Type B pancreatic cell (in vitro differentiated cells): ENCODE measurements at regions not wholly inside any gene's neighbourhood (a gene's known extent, or its start where the extent isn't known, plus 50 kb on each side); places are given as distances from the start of the nearest gene placed in this dataset.
"Not testable (repeated sequence)": the region's sequence is repeated elsewhere in the genome, so short reads cannot be mapped to it uniquely, and the experiment has no call there.

ENCODE experiments used
- DNase-seq: peaks from one replicate; pipeline ENCODE4 v3.0.0; 2021; ENCODE audit warnings: mixed read lengths; ENCODE audit not compliant: unreplicated experiment; ENCODE audit errors: extremely low spot score
- H3K27ac Mint-ChIP-seq: 2 replicates; pipeline ENCODE4 v1.8.0; 2021; ENCODE audit warnings: mild to moderate bottlenecking, mixed read lengths
- H3K27me3 Mint-ChIP-seq: 2 replicates; pipeline ENCODE4 v1.8.0; 2021; ENCODE audit warnings: mixed read lengths
- H3K36me3 Mint-ChIP-seq: 2 replicates; pipeline ENCODE4 v1.8.0; 2021; ENCODE audit warnings: mixed read lengths
- H3K4me1 Mint-ChIP-seq: one replicate; pipeline ENCODE4 v1.8.0; 2021; ENCODE audit warnings: mixed read lengths; ENCODE audit not compliant: unreplicated experiment
- H3K4me3 Mint-ChIP-seq: 2 replicates; pipeline ENCODE4 v1.8.0; 2021; ENCODE audit warnings: mild to moderate bottlenecking, mixed read lengths
- H3K9me3 Mint-ChIP-seq: 2 replicates; pipeline ENCODE4 v1.8.0; 2021; ENCODE audit warnings: mixed read lengths
- CTCF ChIP-seq: fragments of 200-600 bp; sonication (generic); conservative IDR thresholded peaks from 2 replicates; pipeline ENCODE4 v1.5.0; 2021; ENCODE audit warnings: antibody characterized with exemption, mild to moderate bottlenecking

GRCh38 chr7:4523873-4524272, 158.2 kb upstream of the FOXK1 start:
- H3K4me1 Mint-ChIP-seq, result no peaks in the 10 kb centered on the region
- peaks cover 3% of the 10 kb centered on the region for H3K27me3 Mint-ChIP-seq
- no peak for TF ChIP-seq CTCF
- no peaks in the 10 kb centered on the region for H3K9me3 Mint-ChIP-seq
- no peaks in the 10 kb centered on the region for H3K36me3 Mint-ChIP-seq
- H3K27ac Mint-ChIP-seq, result no peak overlapping the region
- no peak for DNase-seq
- no peak overlapping the region for H3K4me3 Mint-ChIP-seq

GRCh38 chr7:4525884-4526283, 156.2 kb upstream of the FOXK1 start:
- Mint-ChIP-seq H3K4me3 (no peak overlapping the region), H3K4me1 (no peaks in the 10 kb centered on the region), H3K27ac (no peak overlapping the region), H3K27me3 (peaks cover 4% of the 10 kb centered on the region), H3K36me3 (no peaks in the 10 kb centered on the region), H3K9me3 (no peaks in the 10 kb centered on the region)
- TF ChIP-seq CTCF, result no peak
- DNase-seq, result no peak

- TF ChIP-seq CTCF, result no peak
- DNase-seq, result no peak
- Mint-ChIP-seq H3K9me3 (no peaks in the 10 kb centered on the region), H3K36me3 (no peaks in the 10 kb centered on the region), H3K27ac (no peak overlapping the region), H3K27me3 (peaks cover 7% of the 10 kb centered on the region), H3K4me1 (no peaks in the 10 kb centered on the region), H3K4me3 (no peak overlapping the region)
Measured at GRCh38 chr7:4527988-4528636, 154.0 kb upstream of the FOXK1 start.

- Mint-ChIP-seq H3K27me3 (peaks cover 7% of the 10 kb centered on the region), H3K27ac (no peak overlapping the region), H3K4me1 (no peaks in the 10 kb centered on the region), H3K9me3 (no peaks in the 10 kb centered on the region), H3K4me3 (no peak overlapping the region), H3K36me3 (no peaks in the 10 kb centered on the region)
- DNase-seq, result no peak
- no peak for TF ChIP-seq CTCF
Measured at GRCh38 chr7:4531236-4531635, 150.9 kb upstream of the FOXK1 start.

- not testable (repeated sequence) for H3K9me3 Mint-ChIP-seq, H3K4me1 Mint-ChIP-seq, DNase-seq, H3K27me3 Mint-ChIP-seq, H3K4me3 Mint-ChIP-seq, H3K27ac Mint-ChIP-seq, H3K36me3 Mint-ChIP-seq
Measured at GRCh38 chr7:4533339-4533738, 148.8 kb upstream of the FOXK1 start.

GRCh38 chr7:4549681-4550080, 132.4 kb upstream of the FOXK1 start:
- H3K27me3 Mint-ChIP-seq, result peaks cover 7% of the 10 kb centered on the region
- peaks cover 8% of the 10 kb centered on the region for H3K9me3 Mint-ChIP-seq
- no peaks in the 10 kb centered on the region for H3K36me3 Mint-ChIP-seq
- H3K27ac Mint-ChIP-seq, result no peak overlapping the region
- no peak overlapping the region for H3K4me3 Mint-ChIP-seq
- DNase-seq, result no peak
- H3K4me1 Mint-ChIP-seq, result no peaks in the 10 kb centered on the region
- no peak for TF ChIP-seq CTCF
